GM12865 (cell line): ENCODE measurements at regions not wholly inside any gene's neighbourhood (a gene's known extent, or its start where the extent isn't known, plus 50 kb on each side); places are given as distances from the start of the nearest gene placed in this dataset.

Experiments used
- DNase-seq: peaks from one replicate; pipeline ENCODE4 v3.0.0; 2010; ENCODE audit warnings: low read depth
- H3K4me3 ChIP-seq: 2 replicates; pipeline ENCODE4 v1.5.1; 2011; ENCODE audit warnings: mild to moderate bottlenecking, low read depth, low read length, control low read depth
- CTCF ChIP-seq: IDR thresholded peaks from 2 replicates; pipeline ENCODE4 v1.5.1; 2011; ENCODE audit warnings: low read length, control low read depth, low read depth, inconsistent platforms; ENCODE audit not compliant: insufficient read depth; ENCODE audit errors: missing control alignments

GRCh38 chr2:217415316-217415715 is 555.5 kb upstream of the TNP1 start:
- no peak for TF ChIP-seq CTCF
- no peak overlapping the region for H3K4me3 ChIP-seq
- peak; percentile 51 for DNase-seq

- no peak for TF ChIP-seq CTCF
- no peak for DNase-seq
- H3K4me3 ChIP-seq = no peak overlapping the region
Observed at GRCh38 chr2:217414429-217414828, 554.6 kb upstream of the TNP1 start.

- no peak for TF ChIP-seq CTCF
Observed at GRCh38 chr2:217413193-217413592, 553.3 kb upstream of the TNP1 start.

GRCh38 chr2:217412721-217413120 is 552.9 kb upstream of the TNP1 start:
- no peak for DNase-seq
- no peak for TF ChIP-seq CTCF
- no peak overlapping the region for H3K4me3 ChIP-seq

More at GRCh38 chr2:217413193-217413592, 553.3 kb upstream of the TNP1 start:
- no peak overlapping the region for H3K4me3 ChIP-seq
- DNase-seq = no peak

GRCh38 chr2:217412277-217412676 is 552.4 kb upstream of the TNP1 start:
- H3K4me3 ChIP-seq = no peak overlapping the region
- DNase-seq = no peak
- TF ChIP-seq CTCF = no peak

GRCh38 chr2:217410681-217410960 is 550.8 kb upstream of the TNP1 start:
- no peak overlapping the region for H3K4me3 ChIP-seq
- TF ChIP-seq CTCF = no peak
- DNase-seq = no peak

- no peak for TF ChIP-seq CTCF
- no peak overlapping the region for H3K4me3 ChIP-seq
- DNase-seq = no peak
Observed at GRCh38 chr2:217409949-217410680, 550.3 kb upstream of the TNP1 start.
